GM12891 (cell line): ENCODE measurements at regions not wholly inside any gene's neighbourhood (a gene's known extent, or its start where the extent isn't known, plus 50 kb on each side); places are given as distances from the start of the nearest gene placed in this dataset.

Experiments
- POLR2A ChIP-seq: IDR thresholded peaks from 2 replicates; pipeline ENCODE4 v1.6.1; 2011; ENCODE audit warnings: low read depth, low read length, control low read depth
- POLR2AphosphoS5 ChIP-seq: IDR thresholded peaks from 2 replicates; pipeline ENCODE4 v1.6.1; 2011; ENCODE audit warnings: low read depth, low read length, control low read depth
- TAF1 ChIP-seq: IDR thresholded peaks from 2 replicates; pipeline ENCODE4 v1.6.1; 2011; ENCODE audit warnings: low read depth, low read length, control low read depth

GRCh38 chr4:19520939-19521520 is 730.7 kb upstream of the SLIT2 start:
- no peak for TF ChIP-seq TAF1
- no peak for TF ChIP-seq POLR2AphosphoS5
- TF ChIP-seq POLR2A: no peak
